ENCODE measurements at regions not wholly inside any gene's neighbourhood (a gene's known extent, or its start where the extent isn't known, plus 50 kb on each side); places are given as distances from the start of the nearest gene placed in this dataset.

- H3K36me3 ChIP-seq (ENCODE audit: insufficient read depth): no peaks in the 10 kb centered on the region
- H3K4me1 Mint-ChIP-seq: peaks cover 2% of the 10 kb centered on the region; the same call in 2 of the 3 replicates
- no peaks in the 10 kb centered on the region for H3K4me1 ChIP-seq (ENCODE audit: insufficient read depth)
- H3K27ac Mint-ChIP-seq: no peak overlapping the region
- ATAC-seq: no peak
- H3K4me2 ChIP-seq: no peak overlapping the region
- H3F3A ChIP-seq (replicated peaks; ENCODE audit: low read depth): no peaks in the 10 kb centered on the region
- H3K27me3 Mint-ChIP-seq (ENCODE audit: insufficient read depth, low read depth, poor library complexity): no peaks in the 10 kb centered on the region
- no peak overlapping the region for H2AFZ ChIP-seq
- H3K9me2 ChIP-seq (ENCODE audit: insufficient read depth): 0 out of 2 replicates have a peak, but pooled peaks cover 9% of the 10 kb centered on the region
- no peaks in the 10 kb centered on the region; the same call in 2 of the 3 replicates for H3K9me3 Mint-ChIP-seq
- H3K36me3 Mint-ChIP-seq (ENCODE audit: low read depth): no peaks in the 10 kb centered on the region
- H3K27ac ChIP-seq (ENCODE audit: low read depth): no peak overlapping the region
- H3K4me3 Mint-ChIP-seq: no peak overlapping the region
- TF ChIP-seq, protein P1, sequence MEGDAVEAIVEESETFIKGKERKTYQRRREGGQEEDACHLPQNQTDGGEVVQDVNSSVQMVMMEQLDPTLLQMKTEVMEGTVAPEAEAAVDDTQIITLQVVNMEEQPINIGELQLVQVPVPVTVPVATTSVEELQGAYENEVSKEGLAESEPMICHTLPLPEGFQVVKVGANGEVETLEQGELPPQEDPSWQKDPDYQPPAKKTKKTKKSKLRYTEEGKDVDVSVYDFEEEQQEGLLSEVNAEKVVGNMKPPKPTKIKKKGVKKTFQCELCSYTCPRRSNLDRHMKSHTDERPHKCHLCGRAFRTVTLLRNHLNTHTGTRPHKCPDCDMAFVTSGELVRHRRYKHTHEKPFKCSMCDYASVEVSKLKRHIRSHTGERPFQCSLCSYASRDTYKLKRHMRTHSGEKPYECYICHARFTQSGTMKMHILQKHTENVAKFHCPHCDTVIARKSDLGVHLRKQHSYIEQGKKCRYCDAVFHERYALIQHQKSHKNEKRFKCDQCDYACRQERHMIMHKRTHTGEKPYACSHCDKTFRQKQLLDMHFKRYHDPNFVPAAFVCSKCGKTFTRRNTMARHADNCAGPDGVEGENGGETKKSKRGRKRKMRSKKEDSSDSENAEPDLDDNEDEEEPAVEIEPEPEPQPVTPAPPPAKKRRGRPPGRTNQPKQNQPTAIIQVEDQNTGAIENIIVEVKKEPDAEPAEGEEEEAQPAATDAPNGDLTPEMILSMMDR (conservative IDR thresholded peaks at IDR 0.05; ENCODE audit: low read depth in 2 of 2): no peak
- TF ChIP-seq JUNB (IDR thresholded peaks at IDR 0.05; ENCODE audit: unreplicated experiment) (no peak), POLR2AphosphoS5 (IDR thresholded peaks at IDR 0.05; ENCODE audit: low read depth) (no peak)
- no peak overlapping the region for H3K4me3 ChIP-seq
- H4K20me1 ChIP-seq (replicated peaks; ENCODE audit: insufficient read depth): no peaks in the 10 kb centered on the region
- DNase-seq (ENCODE audit: low spot score): no peak
- no peaks in the 10 kb centered on the region for H3K27me3 ChIP-seq (ENCODE audit: insufficient read depth)
- H3K79me2 ChIP-seq (replicated peaks; ENCODE audit: insufficient read depth): no peaks in the 10 kb centered on the region
Measured at GRCh38 chr11:87431392-87431791, 393.7 kb downstream of the TMEM135 start.

DNA sequence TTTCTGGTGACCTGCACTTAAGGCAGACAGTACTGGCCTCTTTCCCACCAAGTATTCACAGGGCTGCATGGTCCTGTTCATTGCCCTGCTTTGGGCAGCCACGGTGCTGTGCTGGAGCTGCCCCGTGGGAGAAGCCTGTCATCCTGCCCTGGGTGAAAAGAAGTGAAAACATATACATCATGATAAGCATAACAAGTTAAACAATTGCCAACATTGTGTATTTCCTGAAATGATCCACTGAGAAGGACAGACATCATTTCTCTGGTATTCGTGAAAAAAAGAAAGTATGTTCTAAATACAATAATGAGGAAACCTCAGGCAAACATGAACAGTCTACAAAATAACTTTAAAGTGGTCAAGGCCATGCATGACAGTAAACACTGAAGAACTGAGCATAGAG is 393.1 kb downstream of the TMEM135 start:
- Mint-ChIP-seq H3K36me3 (ENCODE audit: low read depth) (no peaks in the 10 kb centered on the region), H3K9me3 (no peaks in the 10 kb centered on the region), H3K4me1 (peaks cover 5% of the 10 kb centered on the region), H3K27me3 (ENCODE audit: insufficient read depth, low read depth, poor library complexity) (no peaks in the 10 kb centered on the region), H3K27ac (no peak overlapping the region), H3K4me3 (no peak overlapping the region)
- Histone ChIP-seq H3K36me3 (ENCODE audit: insufficient read depth) (no peaks in the 10 kb centered on the region), H3K27ac (ENCODE audit: low read depth) (no peak overlapping the region), H3K4me3 (no peak overlapping the region), H3K4me1 (ENCODE audit: insufficient read depth) (no peaks in the 10 kb centered on the region), H3K9me2 (ENCODE audit: insufficient read depth) (0 out of 2 replicates have a peak, but pooled peaks cover 9% of the 10 kb centered on the region), H3K79me2 (replicated peaks; ENCODE audit: insufficient read depth) (no peaks in the 10 kb centered on the region), H3K4me2 (no peak overlapping the region), H4K20me1 (replicated peaks; ENCODE audit: insufficient read depth) (no peaks in the 10 kb centered on the region), H2AFZ (no peak overlapping the region), H3K27me3 (ENCODE audit: insufficient read depth) (no peaks in the 10 kb centered on the region), H3F3A (replicated peaks; ENCODE audit: low read depth) (no peaks in the 10 kb centered on the region)
- DNase-seq (ENCODE audit: low spot score): no peak
- no peak for ATAC-seq
- TF ChIP-seq REST (IDR thresholded peaks at IDR 0.05; ENCODE audit: unreplicated experiment) (no peak), ZNF331 (CRISPR knock-in tag; IDR thresholded peaks at IDR 0.05; ENCODE audit: low read depth) (no peak), EZH2 (IDR thresholded peaks at IDR 0.05; ENCODE audit: low read depth, unreplicated experiment) (no peak), ZNF462 (CRISPR knock-in tag; IDR thresholded peaks at IDR 0.05) (no peak), JUNB (IDR thresholded peaks at IDR 0.05; ENCODE audit: unreplicated experiment) (no peak), NANOG (IDR thresholded peaks at IDR 0.05; ENCODE audit: borderline replicate concordance) (no peak)
- TF ChIP-seq, protein P1 (conservative IDR thresholded peaks at IDR 0.05; ENCODE audit: low read depth in 2 of 2): no peak

All from GM23338 (cell line).